NOMO-1 (cell line): ENCODE measurements at regions not wholly inside any gene's neighbourhood (a gene's known extent, or its start where the extent isn't known, plus 50 kb on each side); places are given as distances from the start of the nearest gene placed in this dataset.
"Not testable (repeated sequence)": the region's sequence is repeated elsewhere in the genome, so short reads cannot be mapped to it uniquely, and the experiment has no call there.

Experiments used
- DNase-seq, 2 experiments: peaks; one replicate each; lab custom pipeline; 2025; ENCODE audit not compliant: unreplicated experiment in 2 of 2; lab: John Stamatoyannopoulos, UW

GRCh38 chrX:16316331-16316730 is 149.1 kb downstream of the MAGEB17 start:
- DNase-seq: no peak

- no peak for DNase-seq
These were observed 152.6 kb downstream of the MAGEB17 start for GRCh38 chrX:16319929-16320328.

- DNase-seq: no peak
These were observed 153.6 kb downstream of the MAGEB17 start for GRCh38 chrX:16320765-16321355.

GRCh38 chrX:16333453-16333852 is 166.2 kb downstream of the MAGEB17 start:
- DNase-seq: no peak

GRCh38 chrX:16335181-16335580 is 167.9 kb downstream of the MAGEB17 start:
- no peak for DNase-seq

- DNase-seq: no peak
These were observed 180.8 kb downstream of the MAGEB17 start for GRCh38 chrX:16347968-16348670.

- no peak for DNase-seq
These were observed 190.6 kb downstream of the MAGEB17 start for GRCh38 chrX:16357902-16358301.

GRCh38 chrX:16360056-16360455 is 192.8 kb downstream of the MAGEB17 start:
- not testable (repeated sequence) for DNase-seq

GRCh38 chrX:16368696-16369095 is 201.4 kb downstream of the MAGEB17 start:
- no peak for DNase-seq

- no peak for DNase-seq
These were observed 208.8 kb downstream of the MAGEB17 start for GRCh38 chrX:16376056-16376455.

GRCh38 chrX:16386126-16386525 is 218.8 kb downstream of the MAGEB17 start:
- DNase-seq: no peak

GRCh38 chrX:16392597-16392996 is 225.3 kb downstream of the MAGEB17 start:
- DNase-seq: no peak

GRCh38 chrX:16394290-16394689 is 227.0 kb downstream of the MAGEB17 start:
- DNase-seq: no peak

GRCh38 chrX:16403808-16404207 is 236.5 kb downstream of the MAGEB17 start:
- peak in 1 of 2 experiments; percentile 40 for DNase-seq

- no peak for DNase-seq
These were observed 233.4 kb upstream of the S100G start for GRCh38 chrX:16416588-16416987.

- peak in 1 of 2 experiments; percentile 19 for DNase-seq
These were observed 231.3 kb upstream of the S100G start for GRCh38 chrX:16418650-16419049.

- DNase-seq: peak in 1 of 2 experiments; percentile 41
These were observed 222.3 kb upstream of the S100G start for GRCh38 chrX:16427668-16428067.

- DNase-seq: no peak
These were observed 220.6 kb upstream of the S100G start for GRCh38 chrX:16429406-16429805.

GRCh38 chrX:16431266-16431665 is 218.7 kb upstream of the S100G start:
- DNase-seq: no peak

GRCh38 chrX:16433021-16433420 is 216.9 kb upstream of the S100G start:
- no peak for DNase-seq

- DNase-seq: no peak
These were observed 214.5 kb upstream of the S100G start for GRCh38 chrX:16435399-16435986.
